Panc1 (cell line): ENCODE measurements at regions not wholly inside any gene's neighbourhood (a gene's known extent, or its start where the extent isn't known, plus 50 kb on each side); places are given as distances from the start of the nearest gene placed in this dataset.
"Not testable (repeated sequence)": the region's sequence is repeated elsewhere in the genome, so short reads cannot be mapped to it uniquely, and the experiment has no call there.

ENCODE experiments used
- CTCF ChIP-seq: fragments of 450-650 bp; IDR thresholded peaks from 2 replicates; pipeline ENCODE4 v1.5.1; 2017; ENCODE audit warnings: mild to moderate bottlenecking
- POLR2AphosphoS5 ChIP-seq: IDR thresholded peaks from 2 replicates; pipeline ENCODE4 v1.6.1; 2012; ENCODE audit warnings: mild to moderate bottlenecking, low read depth, low read length, moderate library complexity
- REST ChIP-seq, 2 experiments: IDR thresholded peaks; 2 replicates each; pipeline ENCODE4 v1.6.1; 2011 to 2012; ENCODE audit warnings: low read depth in 2 of 2, control low read depth in 1 of 2, low read length in 1 of 2, mild to moderate bottlenecking in 1 of 2, moderate library complexity in 1 of 2; ENCODE audit not compliant: insufficient read depth in 1 of 2
- SIN3A ChIP-seq: IDR thresholded peaks from 2 replicates; pipeline ENCODE4 v1.6.1; 2012; ENCODE audit warnings: low read depth, mild to moderate bottlenecking, low read length, moderate library complexity, borderline replicate concordance; ENCODE audit not compliant: insufficient read depth
- TCF7L2 ChIP-seq: IDR thresholded peaks from 2 replicates; pipeline ENCODE4 v1.6.1; 2011; ENCODE audit warnings: mild to moderate bottlenecking, low read depth, low read length, inconsistent platforms

DNA sequence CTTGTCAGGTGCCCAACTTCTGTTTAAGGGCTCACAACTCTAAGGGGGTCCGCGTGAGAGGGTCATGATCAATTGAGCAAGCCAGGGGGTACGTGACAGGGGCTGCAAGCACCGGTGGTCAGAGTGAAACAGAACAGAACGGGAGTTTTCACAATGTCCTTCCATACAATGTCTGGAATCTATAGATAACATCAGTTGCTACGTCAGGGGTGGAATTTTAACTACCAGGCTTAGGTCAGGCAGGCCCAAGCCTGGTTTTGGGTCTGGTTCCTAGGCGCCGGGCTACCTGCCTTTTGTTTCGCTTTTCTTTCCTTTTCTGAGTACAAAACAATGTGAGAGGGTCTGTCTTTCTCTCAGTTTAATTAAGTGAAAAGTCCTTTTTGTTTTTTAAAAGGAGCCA lies 666.5 kb upstream of the MBL2 start:
- TF ChIP-seq CTCF; REST (IDR thresholded peaks at IDR 0.05; ENCODE audit: insufficient read depth in 1 of 2, low read depth in 2 of 2, low read length in 1 of 2); POLR2AphosphoS5; SIN3A; TCF7L2: not testable (repeated sequence)
